GM12878 (cell line): ENCODE measurements at regions not wholly inside any gene's neighbourhood (a gene's known extent, or its start where the extent isn't known, plus 50 kb on each side); places are given as distances from the start of the nearest gene placed in this dataset.

Experiments
- ATAC-seq: fragments of 200-7000 bp; cut with Tn5 transposase; 3 replicates; pipeline ENCODE4 v1.9.1; 2020; ENCODE audit warnings: mild to moderate bottlenecking, moderate library complexity
- BruUV-seq: library from RNA; stranded (reverse); fragments of 400-500 nt; replicated peaks from 2 replicates; lab custom pipeline; 2021; lab: Mats Ljungman, UMichigan
- CTCF ChIA-PET: fragments of 300-600 bp; sonication (Branson Sonifier 250); formaldehyde crosslinking; extraction: SDS; loops from one replicate; lab custom pipeline; 2021; ENCODE audit warnings: inconsistent platforms; lab: Yijun Ruan, JAX
- POLR2A ChIA-PET: fragments of 350-600 bp; formaldehyde crosslinking; extraction: SDS; loops from one replicate; lab custom pipeline; 2021; ENCODE audit warnings: inconsistent platforms; lab: Charles Lee
- RAD21 ChIA-PET: fragments of 300-600 bp; sonication (Branson Sonifier 250); formaldehyde crosslinking; loops from one replicate; lab custom pipeline; 2023; ENCODE audit warnings: antibody characterized with exemption; ENCODE audit not compliant: unreplicated experiment; lab: Charles Lee
- SMC1A ChIA-PET: fragments of 300-600 bp; sonication (Branson Sonifier 250); formaldehyde crosslinking; loops from one replicate; lab custom pipeline; 2023; ENCODE audit not compliant: unreplicated experiment, uncharacterized antibody; lab: Charles Lee
- DNase-seq: peaks from one replicate; pipeline ENCODE4 v3.0.0-alpha.2; 2011; ENCODE audit warnings: low read depth, low spot score
- FAIRE-seq: peaks from 3 replicates; lab custom pipeline; 2011; peaks lifted over from hg19 to GRCh38; lab: Jason Lieb, UNC
- H2AFZ ChIP-seq: 2 replicates; pipeline ENCODE4 v1.6.0; 2011; ENCODE audit warnings: low read depth, low read length, control low read depth; ENCODE audit not compliant: control insufficient read depth
- H3K27ac ChIP-seq: 2 replicates; pipeline ENCODE4 v1.5.1; 2011; ENCODE audit warnings: control low read depth; ENCODE audit not compliant: control insufficient read depth, insufficient read depth
- H3K27me3 ChIP-seq, 2 experiments: replicated peaks in 1 of 2; 2 replicates each; pipeline versions ENCODE4 v1.6.0 to v1.6.1; 2011; ENCODE audit warnings: low read length in 1 of 2; ENCODE audit not compliant: control insufficient read depth in 2 of 2, insufficient read depth in 2 of 2
- H3K36me3 ChIP-seq, 2 experiments: 2 replicates each; pipeline ENCODE4 v1.5.1; 2011; ENCODE audit warnings: low read length in 1 of 2; ENCODE audit not compliant: control insufficient read depth in 2 of 2, insufficient read depth in 2 of 2
- H3K4me1 ChIP-seq: 2 replicates; pipeline ENCODE4 v1.6.1; 2011; ENCODE audit warnings: mild to moderate bottlenecking, low read length, moderate library complexity, mixed read lengths; ENCODE audit not compliant: control insufficient read depth, insufficient read depth
- H3K4me2 ChIP-seq: 2 replicates; pipeline ENCODE4 v1.6.0; 2011; ENCODE audit warnings: control low read depth; ENCODE audit not compliant: control insufficient read depth, insufficient read depth
- H3K4me3 ChIP-seq: fragments of 200-600 bp; sonication (generic); 2 replicates; pipeline ENCODE4 v1.5.1; 2016
- H3K79me2 ChIP-seq: 2 replicates; pipeline ENCODE4 v1.6.0; 2011; ENCODE audit warnings: low read length; ENCODE audit not compliant: control insufficient read depth, insufficient read depth
- H3K9ac ChIP-seq: 2 replicates; pipeline ENCODE4 v1.8.0; 2011; ENCODE audit warnings: low read length, control low read depth, mixed read lengths; ENCODE audit not compliant: control insufficient read depth, insufficient read depth
- H3K9me3 ChIP-seq: replicated peaks from 3 replicates; pipeline ENCODE4 v1.5.1; 2011; ENCODE audit warnings: mild to moderate bottlenecking, low read length; ENCODE audit not compliant: control insufficient read depth, insufficient read depth
- H4K20me1 ChIP-seq: 2 replicates; pipeline ENCODE4 v1.6.0; 2011; ENCODE audit not compliant: control insufficient read depth, insufficient read depth
- DPF2 ChIP-seq: fragments of 450-650 bp; IDR thresholded peaks from 2 replicates; pipeline ENCODE4 v1.6.1; 2017; ENCODE audit warnings: mild to moderate bottlenecking
- FOXM1 ChIP-seq: IDR thresholded peaks from 2 replicates; pipeline ENCODE4 v1.6.1; 2012; ENCODE audit warnings: low read depth, mild to moderate bottlenecking, inconsistent platforms, low read length, moderate library complexity
- IRF3 ChIP-seq: fragments of 450-650 bp; IDR thresholded peaks from 2 replicates; pipeline ENCODE4 v1.6.1; 2014; ENCODE audit warnings: mild to moderate bottlenecking
- PAX8 ChIP-seq: fragments of 450-650 bp; IDR thresholded peaks from 2 replicates; pipeline ENCODE4 v1.6.1; 2017; ENCODE audit warnings: mild to moderate bottlenecking, moderate library complexity
- RUNX3 ChIP-seq: IDR thresholded peaks from 2 replicates; pipeline ENCODE4 v1.6.1; 2012; ENCODE audit warnings: low read length, inconsistent platforms
- YY1 ChIP-seq: IDR thresholded peaks from 2 replicates; pipeline ENCODE4 v1.6.1; 2011; ENCODE audit warnings: low read depth, mild to moderate bottlenecking, low read length
- ZBTB33 ChIP-seq: fragments of 450-650 bp; IDR thresholded peaks from 2 replicates; pipeline ENCODE4 v1.6.1; 2017; ENCODE audit warnings: mild to moderate bottlenecking
- ZNF207 ChIP-seq: fragments of 450-650 bp; IDR thresholded peaks from 2 replicates; pipeline ENCODE4 v1.6.1; 2014; ENCODE audit warnings: antibody characterized with exemption, mild to moderate bottlenecking, borderline replicate concordance
- ZNF687 ChIP-seq: fragments of 450-650 bp; IDR thresholded peaks from 2 replicates; pipeline ENCODE4 v1.6.1; 2017; ENCODE audit warnings: mild to moderate bottlenecking, moderate library complexity
- WGBS: methylation state at CpG from one replicate; pipeline ENCODE4 v1.1.6; 2016; ENCODE audit warnings: low lambda C conversion rate; ENCODE audit not compliant: insufficient replicate concordance, insufficient coverage; ENCODE audit errors: missing lambda C conversion rate; 5-methylcytosine and 5-hydroxymethylcytosine counted together
- in situ Hi-C: fragments of 300-500 bp; cut with MboI; formaldehyde crosslinking; loops from 9 replicates; pipeline ENCODE4 v1.14.3; 2018; ENCODE audit warnings: mixed read lengths
- intact Hi-C: fragments of 100-400 bp; cut with micrococcal nuclease; formaldehyde crosslinking; loops from one replicate; pipeline ENCODE4 v1.14.2; 2022; ENCODE audit not compliant: unreplicated experiment
- TF ChIP-seq, protein P1 (sequence below): fragments of 450-650 bp; IDR thresholded peaks from 2 replicates; pipeline ENCODE4 v1.6.1; 2016; ENCODE audit warnings: mild to moderate bottlenecking
- TF ChIP-seq, protein P2 (sequence below): IDR thresholded peaks from 2 replicates; pipeline ENCODE4 v1.6.1; 2012; ENCODE audit warnings: mild to moderate bottlenecking, low read depth, low read length

DNA sequence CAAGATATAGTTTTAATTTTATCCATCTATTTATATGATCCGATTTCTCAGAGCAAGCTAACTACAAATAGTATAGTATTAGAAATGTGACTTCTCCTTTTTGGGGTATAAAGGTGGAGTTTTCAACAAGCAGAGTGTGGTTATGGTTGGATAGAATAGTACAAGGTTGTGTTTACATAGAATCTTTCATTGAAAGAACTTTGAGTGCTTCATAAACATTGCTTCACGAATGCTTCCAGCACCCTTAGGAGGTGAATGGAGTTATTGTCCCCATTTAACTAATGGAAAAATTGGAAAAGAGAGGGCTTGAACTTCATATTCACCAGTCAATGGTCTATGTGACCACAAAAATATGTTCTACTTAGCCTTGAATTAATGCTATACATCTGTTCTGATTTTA lies 134.1 kb upstream of the CITED2 start (continued):
- no peak for TF ChIP-seq IRF3
- TF ChIP-seq, protein P1, sequence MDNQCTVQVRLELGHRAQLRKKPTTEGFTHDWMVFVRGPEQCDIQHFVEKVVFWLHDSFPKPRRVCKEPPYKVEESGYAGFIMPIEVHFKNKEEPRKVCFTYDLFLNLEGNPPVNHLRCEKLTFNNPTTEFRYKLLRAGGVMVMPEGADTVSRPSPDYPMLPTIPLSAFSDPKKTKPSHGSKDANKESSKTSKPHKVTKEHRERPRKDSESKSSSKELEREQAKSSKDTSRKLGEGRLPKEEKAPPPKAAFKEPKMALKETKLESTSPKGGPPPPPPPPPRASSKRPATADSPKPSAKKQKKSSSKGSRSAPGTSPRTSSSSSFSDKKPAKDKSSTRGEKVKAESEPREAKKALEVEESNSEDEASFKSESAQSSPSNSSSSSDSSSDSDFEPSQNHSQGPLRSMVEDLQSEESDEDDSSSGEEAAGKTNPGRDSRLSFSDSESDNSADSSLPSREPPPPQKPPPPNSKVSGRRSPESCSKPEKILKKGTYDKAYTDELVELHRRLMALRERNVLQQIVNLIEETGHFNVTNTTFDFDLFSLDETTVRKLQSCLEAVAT: no peak

- ChIA-PET POLR2A (no interaction called here), SMC1A (interaction anchor here (1.5 kb wide), 1 partner anchor 66 kb away, joined by 3 read pairs; no protein-coding TSS in a partner anchor), RAD21 (interaction anchor here (1.3 kb wide), 1 partner anchor 138 kb away, joined by 4 read pairs; no protein-coding TSS in a partner anchor), CTCF (interaction anchor here (0.5 to 0.8 kb wide), 2 partner anchors 104 to 119 kb away, joined by 3 read pairs; no protein-coding TSS in a partner anchor)
- H3K4me3 ChIP-seq: no peak overlapping the region
- H3K27me3 ChIP-seq: no peaks in the 10 kb centered on the region
- H3K4me2 ChIP-seq: no peak overlapping the region
- intact Hi-C loops (no loop called here), in situ Hi-C loops (no loop called here)
- BruUV-seq: no TSS peak
- no peaks in the 10 kb centered on the region for H4K20me1 ChIP-seq
- no peak for ATAC-seq
- H3K9ac ChIP-seq: no peak overlapping the region
- H3K9me3 ChIP-seq: no peaks in the 10 kb centered on the region
- H3K36me3 ChIP-seq: no peaks in the 10 kb centered on the region
- no peaks in the 10 kb centered on the region for H3K79me2 ChIP-seq
- H2AFZ ChIP-seq: no peak overlapping the region
- H3K27ac ChIP-seq: no peak overlapping the region
- WGBS: 62% methylated on average over 2 of the region's 2 CpGs
- no peak for FAIRE-seq
- no peak for DNase-seq
- no peaks in the 10 kb centered on the region for H3K4me1 ChIP-seq
- TF ChIP-seq ZNF687 (no peak), ZBTB33 (no peak), RUNX3 (no peak), YY1 (no peak), DPF2 (no peak), ZNF207 (no peak), FOXM1 (no peak), PAX8 (no peak)
- TF ChIP-seq, protein P2, sequence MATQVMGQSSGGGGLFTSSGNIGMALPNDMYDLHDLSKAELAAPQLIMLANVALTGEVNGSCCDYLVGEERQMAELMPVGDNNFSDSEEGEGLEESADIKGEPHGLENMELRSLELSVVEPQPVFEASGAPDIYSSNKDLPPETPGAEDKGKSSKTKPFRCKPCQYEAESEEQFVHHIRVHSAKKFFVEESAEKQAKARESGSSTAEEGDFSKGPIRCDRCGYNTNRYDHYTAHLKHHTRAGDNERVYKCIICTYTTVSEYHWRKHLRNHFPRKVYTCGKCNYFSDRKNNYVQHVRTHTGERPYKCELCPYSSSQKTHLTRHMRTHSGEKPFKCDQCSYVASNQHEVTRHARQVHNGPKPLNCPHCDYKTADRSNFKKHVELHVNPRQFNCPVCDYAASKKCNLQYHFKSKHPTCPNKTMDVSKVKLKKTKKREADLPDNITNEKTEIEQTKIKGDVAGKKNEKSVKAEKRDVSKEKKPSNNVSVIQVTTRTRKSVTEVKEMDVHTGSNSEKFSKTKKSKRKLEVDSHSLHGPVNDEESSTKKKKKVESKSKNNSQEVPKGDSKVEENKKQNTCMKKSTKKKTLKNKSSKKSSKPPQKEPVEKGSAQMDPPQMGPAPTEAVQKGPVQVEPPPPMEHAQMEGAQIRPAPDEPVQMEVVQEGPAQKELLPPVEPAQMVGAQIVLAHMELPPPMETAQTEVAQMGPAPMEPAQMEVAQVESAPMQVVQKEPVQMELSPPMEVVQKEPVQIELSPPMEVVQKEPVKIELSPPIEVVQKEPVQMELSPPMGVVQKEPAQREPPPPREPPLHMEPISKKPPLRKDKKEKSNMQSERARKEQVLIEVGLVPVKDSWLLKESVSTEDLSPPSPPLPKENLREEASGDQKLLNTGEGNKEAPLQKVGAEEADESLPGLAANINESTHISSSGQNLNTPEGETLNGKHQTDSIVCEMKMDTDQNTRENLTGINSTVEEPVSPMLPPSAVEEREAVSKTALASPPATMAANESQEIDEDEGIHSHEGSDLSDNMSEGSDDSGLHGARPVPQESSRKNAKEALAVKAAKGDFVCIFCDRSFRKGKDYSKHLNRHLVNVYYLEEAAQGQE: no peak
Measured at GRCh38 chr6:139508023-139508422, 133.6 kb upstream of the CITED2 start.
